SK-N-SH (cell line): ENCODE measurements at regions not wholly inside any gene's neighbourhood (a gene's known extent, or its start where the extent isn't known, plus 50 kb on each side); places are given as distances from the start of the nearest gene placed in this dataset.

Source experiments
- CTCF ChIP-seq: fragments of 200-600 bp; sonication (generic); IDR thresholded peaks from 2 replicates; pipeline ENCODE4 v1.6.1; 2017; ENCODE audit warnings: antibody characterized with exemption, mild to moderate bottlenecking, moderate library complexity
- FOXJ3 ChIP-seq: sonication (generic); formaldehyde crosslinking; IDR thresholded peaks from 2 replicates; pipeline ENCODE4 v1.5.1; 2020; ENCODE audit warnings: mild to moderate bottlenecking, missing genetic modification reagents
- NRF1 ChIP-seq: IDR thresholded peaks from 2 replicates; pipeline ENCODE4 v1.6.1; 2012; ENCODE audit warnings: low read depth, mild to moderate bottlenecking, low read length
- POLR2AphosphoS5 ChIP-seq: IDR thresholded peaks from 2 replicates; pipeline ENCODE4 v1.6.1; 2012; ENCODE audit warnings: low read depth, low read length
- REST ChIP-seq: IDR thresholded peaks from 2 replicates; pipeline ENCODE4 v1.6.1; 2012; ENCODE audit warnings: mild to moderate bottlenecking, low read depth, low read length, moderate library complexity
- RFX5 ChIP-seq: IDR thresholded peaks from 2 replicates; pipeline ENCODE4 v1.6.1; 2012; ENCODE audit warnings: mild to moderate bottlenecking, improper control_type of control experiment, low read length
- RXRA ChIP-seq: IDR thresholded peaks from 2 replicates; pipeline ENCODE4 v1.4.0; 2012; ENCODE audit warnings: low read depth, mild to moderate bottlenecking, borderline replicate concordance
- SIN3A ChIP-seq: IDR thresholded peaks from 2 replicates; pipeline ENCODE4 v1.6.1; 2012; ENCODE audit warnings: low read depth, mild to moderate bottlenecking, low read length, moderate library complexity, borderline replicate concordance
- YY1 ChIP-seq: IDR thresholded peaks from 2 replicates; pipeline ENCODE4 v1.4.0; 2012; ENCODE audit warnings: low read depth, mild to moderate bottlenecking
- TF ChIP-seq, protein P1 (sequence below): fragments of 150-350 bp; IDR thresholded peaks from 2 replicates; pipeline ENCODE4 v1.6.1; 2017; ENCODE audit warnings: antibody characterized with exemption, low read length, low read depth, borderline replicate concordance

DNA sequence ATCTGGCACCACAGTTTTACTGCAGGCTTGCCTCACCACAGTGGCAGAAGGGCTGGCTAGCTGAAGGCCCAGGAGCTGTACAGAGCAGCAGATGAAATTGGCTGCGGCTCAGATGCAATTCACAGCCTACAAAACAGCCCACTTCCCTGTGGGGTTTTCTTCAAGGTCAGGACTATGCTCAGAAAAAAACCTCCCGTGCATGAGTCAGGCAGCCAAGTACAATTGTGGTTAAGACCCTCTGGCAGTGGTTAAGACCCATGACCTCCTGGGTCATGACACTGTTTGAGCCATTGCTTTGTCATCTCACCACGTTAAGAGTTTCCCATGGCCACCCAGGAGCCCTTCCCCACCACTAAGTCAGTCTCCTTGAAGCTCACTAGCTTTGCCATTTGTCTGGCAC, 276.3 kb downstream of the HNRNPD start:
- no peak for TF ChIP-seq CTCF
- TF ChIP-seq POLR2AphosphoS5: no peak
- TF ChIP-seq, protein P1, sequence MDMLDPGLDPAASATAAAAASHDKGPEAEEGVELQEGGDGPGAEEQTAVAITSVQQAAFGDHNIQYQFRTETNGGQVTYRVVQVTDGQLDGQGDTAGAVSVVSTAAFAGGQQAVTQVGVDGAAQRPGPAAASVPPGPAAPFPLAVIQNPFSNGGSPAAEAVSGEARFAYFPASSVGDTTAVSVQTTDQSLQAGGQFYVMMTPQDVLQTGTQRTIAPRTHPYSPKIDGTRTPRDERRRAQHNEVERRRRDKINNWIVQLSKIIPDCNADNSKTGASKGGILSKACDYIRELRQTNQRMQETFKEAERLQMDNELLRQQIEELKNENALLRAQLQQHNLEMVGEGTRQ: no peak
- no peak for TF ChIP-seq RFX5
- TF ChIP-seq FOXJ3 (CRISPR knock-in tag): no peak
- TF ChIP-seq NRF1: no peak
- no peak for TF ChIP-seq YY1
- TF ChIP-seq REST: no peak
- TF ChIP-seq SIN3A: no peak
- TF ChIP-seq RXRA: no peak
